ENCODE measurements at regions not wholly inside any gene's neighbourhood (a gene's known extent, or its start where the extent isn't known, plus 50 kb on each side); places are given as distances from the start of the nearest gene placed in this dataset.
A peak's percentile ranks its signal among the peaks of the same experiment; 100 is the strongest.

DNA sequence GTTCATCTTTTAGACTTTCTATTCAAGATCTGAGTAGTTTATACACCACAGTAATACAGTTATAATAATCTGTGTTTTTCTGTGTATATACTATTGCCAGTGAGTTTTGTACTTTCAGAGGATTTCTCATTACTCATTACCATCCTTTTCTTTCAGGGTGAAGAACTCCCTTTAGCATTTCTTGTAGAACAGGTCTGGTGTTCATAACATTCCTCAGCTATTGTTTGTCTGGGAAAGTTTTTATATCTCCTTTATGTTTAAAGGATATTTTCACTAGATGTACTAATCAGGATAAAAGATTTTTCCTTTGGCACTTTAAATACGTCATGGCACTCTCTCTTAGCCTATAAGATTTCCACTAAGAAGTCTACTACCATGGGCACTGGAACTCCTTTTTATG, 705.5 kb downstream of the SLC4A3 start:
- Histone ChIP-seq H3K36me3 (ENCODE audit: control insufficient read depth, insufficient read depth, low read length) (no peaks in the 10 kb centered on the region), H3K27me3 (ENCODE audit: control insufficient read depth, insufficient read depth, low read length) (no peaks in the 10 kb centered on the region), H3K4me3 (ENCODE audit: low read depth, low read length) (no peak overlapping the region)
- TF ChIP-seq, protein P1, sequence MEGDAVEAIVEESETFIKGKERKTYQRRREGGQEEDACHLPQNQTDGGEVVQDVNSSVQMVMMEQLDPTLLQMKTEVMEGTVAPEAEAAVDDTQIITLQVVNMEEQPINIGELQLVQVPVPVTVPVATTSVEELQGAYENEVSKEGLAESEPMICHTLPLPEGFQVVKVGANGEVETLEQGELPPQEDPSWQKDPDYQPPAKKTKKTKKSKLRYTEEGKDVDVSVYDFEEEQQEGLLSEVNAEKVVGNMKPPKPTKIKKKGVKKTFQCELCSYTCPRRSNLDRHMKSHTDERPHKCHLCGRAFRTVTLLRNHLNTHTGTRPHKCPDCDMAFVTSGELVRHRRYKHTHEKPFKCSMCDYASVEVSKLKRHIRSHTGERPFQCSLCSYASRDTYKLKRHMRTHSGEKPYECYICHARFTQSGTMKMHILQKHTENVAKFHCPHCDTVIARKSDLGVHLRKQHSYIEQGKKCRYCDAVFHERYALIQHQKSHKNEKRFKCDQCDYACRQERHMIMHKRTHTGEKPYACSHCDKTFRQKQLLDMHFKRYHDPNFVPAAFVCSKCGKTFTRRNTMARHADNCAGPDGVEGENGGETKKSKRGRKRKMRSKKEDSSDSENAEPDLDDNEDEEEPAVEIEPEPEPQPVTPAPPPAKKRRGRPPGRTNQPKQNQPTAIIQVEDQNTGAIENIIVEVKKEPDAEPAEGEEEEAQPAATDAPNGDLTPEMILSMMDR (IDR thresholded peaks at IDR 0.05; ENCODE audit: insufficient read depth, low read length, poor library complexity, severe bottlenecking) = no peak
- no peak for DNase-seq (ENCODE audit: low read depth)

- TF ChIP-seq, protein P1 (IDR thresholded peaks at IDR 0.05; ENCODE audit: insufficient read depth, low read length, poor library complexity, severe bottlenecking) = no peak
- H3K4me3 ChIP-seq (ENCODE audit: low read depth, low read length) = no peak overlapping the region
- peak; percentile 37 for DNase-seq (ENCODE audit: low read depth)
- H3K27me3 ChIP-seq (ENCODE audit: control insufficient read depth, insufficient read depth, low read length) = no peaks in the 10 kb centered on the region
- H3K36me3 ChIP-seq (ENCODE audit: control insufficient read depth, insufficient read depth, low read length) = no peaks in the 10 kb centered on the region
Measured at GRCh38 chr2:220334210-220334609, 706.8 kb downstream of the SLC4A3 start.

DNA sequence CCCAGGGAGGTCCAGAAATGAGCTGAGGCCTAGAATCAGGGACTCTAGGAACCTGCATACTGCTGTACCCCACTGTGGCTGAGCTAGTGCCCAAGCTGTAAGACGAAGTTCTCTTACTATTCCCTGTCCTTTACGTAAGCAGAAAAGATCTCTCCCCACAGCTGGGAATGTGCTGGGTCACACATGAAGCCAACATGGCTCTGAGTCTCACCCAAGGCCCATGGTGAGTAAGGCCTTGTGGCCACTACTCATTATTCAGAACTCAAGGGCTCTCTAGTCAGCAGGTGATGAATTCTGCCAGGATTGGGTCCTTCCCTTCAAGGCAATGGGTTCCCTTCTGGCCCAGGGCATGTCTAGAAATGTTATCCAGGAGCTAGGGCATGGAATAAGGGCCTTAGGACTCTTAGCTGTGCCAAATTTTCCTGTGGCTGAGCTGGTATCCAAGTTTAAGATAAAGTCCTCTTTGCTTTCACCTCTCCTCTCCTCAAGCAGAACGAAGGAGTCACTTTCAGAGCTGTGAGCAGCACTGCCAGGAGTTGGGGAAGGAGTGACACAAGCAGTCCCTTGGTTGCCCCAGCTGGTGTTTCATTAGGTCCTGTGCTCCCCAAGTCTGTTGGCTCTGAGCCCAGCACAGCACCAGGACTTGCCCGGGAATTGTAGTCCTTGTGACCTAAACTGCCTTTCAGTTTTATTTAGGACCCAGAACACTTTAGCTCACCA, 707.6 kb downstream of the SLC4A3 start:
- DNase-seq (ENCODE audit: low read depth) = no peak
- H3K4me3 ChIP-seq (ENCODE audit: low read depth, low read length) = no peak overlapping the region
- TF ChIP-seq, protein P1 (IDR thresholded peaks at IDR 0.05; ENCODE audit: insufficient read depth, low read length, poor library complexity, severe bottlenecking) = no peak
- H3K36me3 ChIP-seq (ENCODE audit: control insufficient read depth, insufficient read depth, low read length) = no peaks in the 10 kb centered on the region
- no peaks in the 10 kb centered on the region for H3K27me3 ChIP-seq (ENCODE audit: control insufficient read depth, insufficient read depth, low read length)

DNA sequence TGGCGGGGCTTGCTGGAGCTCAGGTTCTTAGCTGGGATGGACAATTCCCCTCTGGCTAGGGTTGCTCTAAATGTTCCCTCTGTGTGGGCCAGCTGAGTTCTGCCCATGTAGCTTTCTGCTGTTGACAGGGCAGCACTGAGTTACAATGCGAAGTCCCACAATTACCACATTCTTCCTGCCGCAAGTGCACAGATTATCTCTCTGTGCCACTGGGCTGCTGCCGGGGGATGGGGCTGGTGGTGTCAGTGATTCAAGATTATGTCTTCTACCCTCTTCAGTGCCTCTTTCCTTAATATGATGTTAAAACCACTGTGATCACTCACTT, 708.1 kb downstream of the SLC4A3 start:
- Histone ChIP-seq H3K4me3 (ENCODE audit: low read depth, low read length) (no peak overlapping the region), H3K27me3 (ENCODE audit: control insufficient read depth, insufficient read depth, low read length) (no peaks in the 10 kb centered on the region), H3K36me3 (ENCODE audit: control insufficient read depth, insufficient read depth, low read length) (no peaks in the 10 kb centered on the region)
- no peak for DNase-seq (ENCODE audit: low read depth)
- TF ChIP-seq, protein P1 (IDR thresholded peaks at IDR 0.05; ENCODE audit: insufficient read depth, low read length, poor library complexity, severe bottlenecking) = no peak

- Histone ChIP-seq H3K27me3 (ENCODE audit: control insufficient read depth, insufficient read depth, low read length) (no peaks in the 10 kb centered on the region), H3K4me3 (ENCODE audit: low read depth, low read length) (no peak overlapping the region), H3K36me3 (ENCODE audit: control insufficient read depth, insufficient read depth, low read length) (no peaks in the 10 kb centered on the region)
- DNase-seq (ENCODE audit: low read depth) = no peak
- TF ChIP-seq, protein P1 (IDR thresholded peaks at IDR 0.05; ENCODE audit: insufficient read depth, low read length, poor library complexity, severe bottlenecking) = no peak
Measured at GRCh38 chr2:220336771-220337170, 709.3 kb downstream of the SLC4A3 start.

Measured in kidney epithelial cell (primary cell).